Right atrium auricular region (tissue), 2 donors: ENCODE measurements at regions not wholly inside any gene's neighbourhood (a gene's known extent, or its start where the extent isn't known, plus 50 kb on each side); places are given as distances from the start of the nearest gene placed in this dataset.

Source experiments
- DNase-seq: peaks from one replicate; pipeline ENCODE4 v3.0.0-alpha.2; 2019; ENCODE audit warnings: low spot score
- H3K27ac ChIP-seq, 2 donors: fragments of 200-600 bp; sonication (generic); 1 replicate in 1 of 2; 2 replicates in 1 of 2; pipeline ENCODE4 v1.5.1; 2016 to 2019
- H3K27me3 ChIP-seq, 2 donors: fragments of 200-600 bp; sonication (generic); one replicate each; pipeline versions ENCODE4 v1.5.1 to v1.6.0; 2017 to 2019
- H3K36me3 ChIP-seq: fragments of 200-600 bp; sonication (generic); one replicate; pipeline ENCODE4 v1.5.1; 2016
- H3K4me1 ChIP-seq, 2 donors: fragments of 200-600 bp; sonication (generic); one replicate each; pipeline versions ENCODE4 v1.5.1 to v1.6.0; 2017 to 2019
- H3K4me3 ChIP-seq, 2 donors: fragments of 200-600 bp; sonication (generic); 1 replicate in 1 of 2; 2 replicates in 1 of 2; pipeline ENCODE4 v1.5.1; 2017 to 2019; ENCODE audit warnings: mild to moderate bottlenecking in 1 of 2, moderate library complexity in 1 of 2
- H3K9me3 ChIP-seq, 2 donors: fragments of 200-600 bp; sonication (generic); one replicate each; pipeline ENCODE4 v1.5.1; 2019
- TF ChIP-seq, protein P1 (sequence below), 2 donors: fragments of 200-600 bp; sonication (generic); IDR thresholded peaks; one replicate each; pipeline ENCODE4 v1.5.1; 2019; ENCODE audit warnings: antibody characterized with exemption in 2 of 2

DNA sequence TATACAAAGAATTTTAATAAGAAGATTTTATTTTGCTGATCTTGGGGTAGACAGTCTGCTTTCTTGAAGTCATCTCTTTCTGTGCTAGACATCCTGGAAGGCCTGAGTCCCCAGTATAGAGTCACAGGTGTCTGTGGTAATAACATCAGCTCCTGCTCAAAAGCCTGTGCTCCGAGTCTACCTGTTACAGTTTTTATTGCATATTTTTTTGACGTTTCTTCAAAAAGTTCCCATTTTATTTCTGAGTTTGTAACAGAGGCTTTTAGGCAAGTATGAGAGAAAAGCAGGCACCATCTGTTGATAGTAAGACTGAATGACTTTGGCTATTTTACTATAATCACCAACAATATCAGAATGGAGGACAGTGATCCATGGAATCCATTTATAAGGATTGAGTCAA is 58.0 kb upstream of the WDR26 start:
- Histone ChIP-seq H3K9me3 (no peaks in the 10 kb centered on the region), H3K4me3 (no peak overlapping the region), H3K27me3 (no peaks in the 10 kb centered on the region), H3K4me1 (peaks cover 0 to 3% of the 10 kb centered on the region in 2 donors), H3K36me3 (no peaks in the 10 kb centered on the region), H3K27ac (no peak overlapping the region)
- TF ChIP-seq, protein P1, sequence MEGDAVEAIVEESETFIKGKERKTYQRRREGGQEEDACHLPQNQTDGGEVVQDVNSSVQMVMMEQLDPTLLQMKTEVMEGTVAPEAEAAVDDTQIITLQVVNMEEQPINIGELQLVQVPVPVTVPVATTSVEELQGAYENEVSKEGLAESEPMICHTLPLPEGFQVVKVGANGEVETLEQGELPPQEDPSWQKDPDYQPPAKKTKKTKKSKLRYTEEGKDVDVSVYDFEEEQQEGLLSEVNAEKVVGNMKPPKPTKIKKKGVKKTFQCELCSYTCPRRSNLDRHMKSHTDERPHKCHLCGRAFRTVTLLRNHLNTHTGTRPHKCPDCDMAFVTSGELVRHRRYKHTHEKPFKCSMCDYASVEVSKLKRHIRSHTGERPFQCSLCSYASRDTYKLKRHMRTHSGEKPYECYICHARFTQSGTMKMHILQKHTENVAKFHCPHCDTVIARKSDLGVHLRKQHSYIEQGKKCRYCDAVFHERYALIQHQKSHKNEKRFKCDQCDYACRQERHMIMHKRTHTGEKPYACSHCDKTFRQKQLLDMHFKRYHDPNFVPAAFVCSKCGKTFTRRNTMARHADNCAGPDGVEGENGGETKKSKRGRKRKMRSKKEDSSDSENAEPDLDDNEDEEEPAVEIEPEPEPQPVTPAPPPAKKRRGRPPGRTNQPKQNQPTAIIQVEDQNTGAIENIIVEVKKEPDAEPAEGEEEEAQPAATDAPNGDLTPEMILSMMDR (IDR thresholded peaks at IDR 0.05) = no peak
- no peak for DNase-seq

GRCh38 chr1:224493269-224493668 is 58.7 kb upstream of the WDR26 start:
- TF ChIP-seq, protein P1 (IDR thresholded peaks at IDR 0.05) = no peak
- H3K27ac ChIP-seq = no peak overlapping the region
- no peaks in the 10 kb centered on the region for H3K27me3 ChIP-seq
- H3K36me3 ChIP-seq = no peaks in the 10 kb centered on the region
- peaks cover 0 to 9% of the 10 kb centered on the region in 2 donors for H3K4me1 ChIP-seq
- no peak for DNase-seq
- no peaks in the 10 kb centered on the region for H3K9me3 ChIP-seq
- no peak overlapping the region for H3K4me3 ChIP-seq

DNA sequence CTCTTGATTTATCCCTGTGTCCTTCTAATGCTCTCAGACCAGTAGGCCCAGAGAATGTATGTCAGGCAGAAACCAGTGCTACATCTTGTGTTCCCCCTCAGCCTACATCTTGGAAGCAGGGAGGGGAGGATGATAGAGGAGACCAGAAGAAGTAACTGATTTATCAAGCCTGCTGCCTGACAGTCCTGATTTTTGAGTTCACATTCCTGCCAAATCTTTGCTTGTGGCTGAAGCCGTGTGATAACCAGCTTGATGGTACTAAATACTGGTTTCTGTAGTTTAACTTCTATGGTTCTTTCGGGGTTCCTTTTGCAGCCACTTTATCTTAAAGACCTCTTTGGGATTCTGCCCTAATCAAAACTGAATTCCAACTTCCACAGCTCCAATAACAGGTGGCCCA is 59.7 kb upstream of the WDR26 start:
- H3K27ac ChIP-seq = no peak overlapping the region
- peaks cover 0 to 16% of the 10 kb centered on the region in 2 donors for H3K4me1 ChIP-seq
- TF ChIP-seq, protein P1 (IDR thresholded peaks at IDR 0.05) = no peak
- H3K4me3 ChIP-seq = no peak overlapping the region
- H3K9me3 ChIP-seq = no peaks in the 10 kb centered on the region
- H3K27me3 ChIP-seq = no peaks in the 10 kb centered on the region
- DNase-seq = no peak
- H3K36me3 ChIP-seq = no peaks in the 10 kb centered on the region

DNA sequence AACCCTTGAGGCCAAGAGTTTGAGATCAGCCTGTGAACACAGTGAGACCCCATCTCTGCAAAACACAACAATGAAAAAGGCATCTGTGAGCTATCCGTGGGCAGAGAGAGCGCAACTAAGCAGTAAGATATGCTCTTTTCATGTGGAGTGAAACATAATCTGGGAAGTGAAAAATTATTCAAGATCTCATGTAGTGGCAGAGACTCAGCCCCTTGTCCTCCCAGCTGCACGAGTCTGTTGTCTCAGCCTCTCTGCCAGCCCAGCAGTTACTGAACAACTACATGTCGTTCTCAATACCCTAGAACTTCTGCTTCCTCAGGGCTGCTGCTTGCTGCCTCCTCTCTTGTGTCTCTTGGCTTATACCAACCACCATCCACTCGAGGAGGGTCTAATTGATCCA is 61.3 kb upstream of the WDR26 start:
- DNase-seq = no peak
- H3K9me3 ChIP-seq = no peaks in the 10 kb centered on the region
- no peaks in the 10 kb centered on the region for H3K27me3 ChIP-seq
- no peak overlapping the region for H3K27ac ChIP-seq
- H3K4me3 ChIP-seq = no peak overlapping the region
- TF ChIP-seq, protein P1 (IDR thresholded peaks at IDR 0.05) = no peak
- H3K4me1 ChIP-seq = peaks cover 0 to 16% of the 10 kb centered on the region in 2 donors
- H3K36me3 ChIP-seq = no peaks in the 10 kb centered on the region

DNA sequence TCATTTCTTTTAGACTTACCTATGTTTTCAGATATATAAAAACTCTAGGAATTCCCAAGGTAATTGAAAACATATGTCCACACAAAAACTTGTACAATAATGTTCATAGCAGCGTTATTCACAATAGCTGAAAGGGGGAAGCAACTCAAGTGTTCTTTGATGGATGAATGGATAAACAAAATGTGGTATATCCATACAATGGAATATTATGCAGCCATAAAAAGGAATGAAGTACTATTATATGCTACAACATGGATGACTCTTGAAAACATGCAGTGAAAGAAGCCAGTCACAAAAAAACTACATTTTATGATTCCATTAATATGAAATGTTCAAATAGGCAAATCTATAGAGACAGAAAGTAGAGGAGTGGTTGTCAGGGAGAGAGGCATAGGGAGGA is 62.2 kb upstream of the WDR26 start:
- H3K27me3 ChIP-seq = no peaks in the 10 kb centered on the region
- no peaks in the 10 kb centered on the region for H3K9me3 ChIP-seq
- H3K4me3 ChIP-seq = no peak overlapping the region
- H3K4me1 ChIP-seq = peaks cover 0 to 17% of the 10 kb centered on the region in 2 donors
- no peak for DNase-seq
- H3K36me3 ChIP-seq = no peaks in the 10 kb centered on the region
- TF ChIP-seq, protein P1 (IDR thresholded peaks at IDR 0.05) = no peak
- no peak overlapping the region for H3K27ac ChIP-seq
